Endothelial cell of umbilical vein (primary cell): ENCODE measurements at regions not wholly inside any gene's neighbourhood (a gene's known extent, or its start where the extent isn't known, plus 50 kb on each side); places are given as distances from the start of the nearest gene placed in this dataset.
"Not testable (repeated sequence)": the region's sequence is repeated elsewhere in the genome, so short reads cannot be mapped to it uniquely, and the experiment has no call there.

Experiments
- BruUV-seq: library from RNA; stranded (reverse); fragments of 400-500 nt; replicated peaks from 2 replicates; lab custom pipeline; 2021; lab: Mats Ljungman, UMichigan
- CTCF ChIA-PET: fragments of 300-600, 350-600 bp; sonication (Branson Sonifier 250); formaldehyde crosslinking; loops from one replicate; lab custom pipeline; 2021; ENCODE audit warnings: antibody characterized with exemption, inconsistent platforms; lab: Charles Lee
- POLR2A ChIA-PET: fragments of 300-600, 350-600 bp; sonication (Branson Sonifier 250); formaldehyde crosslinking; loops from one replicate; lab custom pipeline; 2021; ENCODE audit warnings: antibody characterized with exemption, inconsistent platforms; lab: Charles Lee
- DNase-seq: peaks from one replicate; pipeline ENCODE4 v3.0.0-alpha.2; 2011; ENCODE audit warnings: low read depth, low spot score
- FAIRE-seq: peaks from 2 replicates; lab custom pipeline; 2011; peaks lifted over from hg19 to GRCh38; lab: Jason Lieb, UNC
- H2AFZ ChIP-seq: 2 replicates; pipeline ENCODE4 v1.6.0; 2012; ENCODE audit warnings: low read depth, low read length, control low read depth, inconsistent platforms
- H3K27ac ChIP-seq: 2 replicates; pipeline ENCODE4 v1.5.1; 2011; ENCODE audit warnings: low read depth, mild to moderate bottlenecking, control low read depth, low read length, moderate library complexity; ENCODE audit not compliant: insufficient read depth
- H3K27me3 ChIP-seq, 2 experiments: 2 replicates each; pipeline versions ENCODE4 v1.6.0 to v1.6.1; 2011; ENCODE audit warnings: low read length in 2 of 2, mixed read lengths in 1 of 2; ENCODE audit not compliant: control insufficient read depth in 2 of 2, insufficient read depth in 2 of 2
- H3K36me3 ChIP-seq, 2 experiments: 2 replicates in 1 of 2; 3 replicates in 1 of 2; pipeline ENCODE4 v1.5.1; 2011; ENCODE audit warnings: low read length in 2 of 2, mild to moderate bottlenecking in 1 of 2, moderate library complexity in 1 of 2; ENCODE audit not compliant: control insufficient read depth in 2 of 2, insufficient read depth in 2 of 2; ENCODE audit errors: extremely low read depth in 1 of 2
- H3K4me1 ChIP-seq: 3 replicates; pipeline ENCODE4 v1.5.1; 2011; ENCODE audit warnings: mild to moderate bottlenecking, low read length; ENCODE audit not compliant: control insufficient read depth, insufficient read depth; ENCODE audit errors: extremely low read depth
- H3K4me2 ChIP-seq: 2 replicates; pipeline ENCODE4 v1.6.1; 2011; ENCODE audit warnings: low read length, control low read depth, mixed read lengths; ENCODE audit not compliant: insufficient read depth
- H3K4me3 ChIP-seq, 3 experiments: fragments of 200-600 bp in 1 of 3; sonication (generic), shearing (Covaris generic) in 1 of 3; replicated peaks in 1 of 3; 2 replicates each; pipeline ENCODE4 v1.5.1; 2011 to 2016; ENCODE audit warnings: control low read depth in 3 of 3, low read length in 3 of 3, mild to moderate bottlenecking in 2 of 3, inconsistent platforms in 1 of 3, low read depth in 1 of 3, moderate library complexity in 1 of 3; ENCODE audit not compliant: insufficient read depth in 1 of 3
- H3K79me2 ChIP-seq: 2 replicates; pipeline ENCODE4 v1.6.0; 2012; ENCODE audit warnings: low read length, inconsistent platforms; ENCODE audit not compliant: control insufficient read depth, insufficient read depth
- H3K9ac ChIP-seq: replicated peaks from 2 replicates; pipeline ENCODE3; 2011; ENCODE audit warnings: low read length, control low read depth; ENCODE audit not compliant: insufficient read depth; ENCODE audit errors: extremely low read depth
- H3K9me1 ChIP-seq: replicated peaks from 3 replicates; pipeline ENCODE4 v1.6.0; 2011; ENCODE audit warnings: mild to moderate bottlenecking, low read length; ENCODE audit not compliant: control insufficient read depth, insufficient read depth; ENCODE audit errors: extremely low read depth
- H3K9me3 ChIP-seq: replicated peaks from 2 replicates; pipeline ENCODE4 v1.5.1; 2012; ENCODE audit warnings: low read length, inconsistent platforms; ENCODE audit not compliant: control insufficient read depth, insufficient read depth
- H4K20me1 ChIP-seq: replicated peaks from 2 replicates; pipeline ENCODE3; 2011; ENCODE audit warnings: mild to moderate bottlenecking, low read length; ENCODE audit not compliant: control insufficient read depth, insufficient read depth; ENCODE audit errors: extremely low read depth
- CTCF ChIP-seq, 2 donors: IDR thresholded peaks; 1 replicate in 1 of 2; 2 replicates in 1 of 2; pipeline ENCODE4 v1.5.1; 2011; ENCODE audit warnings: low read length in 2 of 2, mild to moderate bottlenecking in 2 of 2, moderate library complexity in 2 of 2, control low read depth in 1 of 2, inconsistent platforms in 1 of 2, low read depth in 1 of 2; ENCODE audit not compliant: insufficient read depth in 1 of 2; ENCODE audit errors: extremely low read depth in 1 of 2
- EZH2 ChIP-seq: IDR thresholded peaks from 2 replicates; pipeline ENCODE4 v1.6.1; 2012; ENCODE audit warnings: borderline replicate concordance, low read depth, mild to moderate bottlenecking, moderate library complexity, low read length, inconsistent platforms; ENCODE audit not compliant: severe bottlenecking
- FOS ChIP-seq: IDR thresholded peaks from 2 replicates; pipeline ENCODE4 v1.6.1; 2011; ENCODE audit warnings: mild to moderate bottlenecking, low read length, moderate library complexity, borderline replicate concordance; ENCODE audit not compliant: insufficient read depth
- GATA2 ChIP-seq: IDR thresholded peaks from 2 replicates; pipeline ENCODE4 v1.7.0; 2011; ENCODE audit warnings: low read depth, mild to moderate bottlenecking, moderate library complexity, mixed read lengths, low read length; ENCODE audit not compliant: insufficient read length, insufficient read depth
- JUN ChIP-seq: IDR thresholded peaks from 2 replicates; pipeline ENCODE4 v1.6.1; 2011; ENCODE audit warnings: borderline replicate concordance, low read depth; ENCODE audit not compliant: insufficient read length, insufficient read depth
- MYC ChIP-seq: IDR thresholded peaks from one replicate; pipeline ENCODE4 v1.6.1; 2011; ENCODE audit warnings: mild to moderate bottlenecking, low read depth, low read length
- POLR2A ChIP-seq: IDR thresholded peaks from 2 replicates; pipeline ENCODE4 v1.6.1; 2012; ENCODE audit warnings: low read depth, mild to moderate bottlenecking, control low read depth, low read length
- POLR2AphosphoS5 ChIP-seq: IDR thresholded peaks from 2 replicates; pipeline ENCODE4 v1.6.1; 2012; ENCODE audit warnings: low read depth, mild to moderate bottlenecking, control low read depth, low read length, moderate library complexity; ENCODE audit not compliant: insufficient read depth
- dilution Hi-C: fragments of 300-500 bp; cut with MboI; formaldehyde crosslinking; loops from one replicate; pipeline ENCODE4 v1.15.0; 2019; ENCODE audit warnings: low sequenced_read_pairs; ENCODE audit not compliant: extremely low pct_ligation_motif_present
- intact Hi-C: fragments of 100-400 bp; cut with micrococcal nuclease; formaldehyde crosslinking; loops from one replicate; pipeline ENCODE4 v1.10.0; 2022
- TF ChIP-seq, protein P1 (sequence below): IDR thresholded peaks from 2 replicates; pipeline ENCODE4 v1.6.1; 2011; ENCODE audit not compliant: insufficient read depth, insufficient read length

DNA sequence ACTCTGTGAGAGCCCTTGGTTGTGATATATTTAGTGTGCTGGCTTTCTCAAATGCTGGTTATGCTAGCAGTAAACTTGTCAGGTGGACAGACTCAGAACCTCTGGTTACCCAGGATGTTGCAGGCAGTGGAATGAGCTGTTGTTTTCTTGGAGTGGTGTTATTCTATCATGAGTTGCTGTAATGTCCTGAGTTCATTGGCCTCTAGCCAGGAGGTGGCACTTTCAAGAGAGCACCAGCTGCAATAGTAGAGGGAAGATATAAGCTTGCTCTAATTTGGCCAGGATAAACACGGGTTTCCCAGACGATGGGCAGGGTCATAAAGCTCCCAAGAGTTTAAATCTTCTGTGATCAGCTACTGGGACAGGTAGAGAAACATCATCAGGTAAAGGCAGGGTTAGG lies 95.0 kb upstream of the UBQLN2 start:
- BruUV-seq = no TSS peak
- intact Hi-C loops (no loop called here), dilution Hi-C loops (no loop called here)
- Histone ChIP-seq H3K4me3 (no peak overlapping the region), H3K9me3 (no peaks in the 10 kb centered on the region), H3K27ac (no peak overlapping the region), H4K20me1 (no peaks in the 10 kb centered on the region), H3K9me1 (no peaks in the 10 kb centered on the region), H3K9ac (no peak overlapping the region), H3K79me2 (no peaks in the 10 kb centered on the region), H3K4me1 (no peaks in the 10 kb centered on the region), H3K4me2 (no peak overlapping the region), H2AFZ (no peak overlapping the region), H3K36me3 (no peaks in the 10 kb centered on the region), H3K27me3 (no peaks in the 10 kb centered on the region)
- CTCF ChIA-PET = no interaction called here
- TF ChIP-seq FOS (no peak), POLR2AphosphoS5 (no peak), CTCF (IDR thresholded peaks at IDR 0.05; ENCODE audit: extremely low read depth in 1 of 2, insufficient read depth in 1 of 2, low read depth in 1 of 2, low read length in 2 of 2) (no peak), MYC (no peak), GATA2 (no peak), POLR2A (no peak), EZH2 (no peak), JUN (no peak)
- TF ChIP-seq, protein P1, sequence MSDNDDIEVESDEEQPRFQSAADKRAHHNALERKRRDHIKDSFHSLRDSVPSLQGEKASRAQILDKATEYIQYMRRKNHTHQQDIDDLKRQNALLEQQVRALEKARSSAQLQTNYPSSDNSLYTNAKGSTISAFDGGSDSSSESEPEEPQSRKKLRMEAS = no peak
- DNase-seq (no peak), FAIRE-seq (no peak)
- POLR2A ChIA-PET = no interaction called here

GRCh38 chrX:56494923-56495322 lies 68.5 kb upstream of the UBQLN2 start:
- H3K27me3 ChIP-seq, BruUV-seq, H3K4me3 ChIP-seq, H3K9me3 ChIP-seq, dilution Hi-C loops, H3K4me1 ChIP-seq, intact Hi-C loops, POLR2A ChIA-PET, H3K9ac ChIP-seq, H3K9me1 ChIP-seq, H3K27ac ChIP-seq, FAIRE-seq, CTCF ChIA-PET, H3K4me2 ChIP-seq, H3K79me2 ChIP-seq, H3K36me3 ChIP-seq, H2AFZ ChIP-seq, H4K20me1 ChIP-seq, DNase-seq: not testable (repeated sequence)
